ENCODE measurements at regions not wholly inside any gene's neighbourhood (a gene's known extent, or its start where the extent isn't known, plus 50 kb on each side); places are given as distances from the start of the nearest gene placed in this dataset.

DNA sequence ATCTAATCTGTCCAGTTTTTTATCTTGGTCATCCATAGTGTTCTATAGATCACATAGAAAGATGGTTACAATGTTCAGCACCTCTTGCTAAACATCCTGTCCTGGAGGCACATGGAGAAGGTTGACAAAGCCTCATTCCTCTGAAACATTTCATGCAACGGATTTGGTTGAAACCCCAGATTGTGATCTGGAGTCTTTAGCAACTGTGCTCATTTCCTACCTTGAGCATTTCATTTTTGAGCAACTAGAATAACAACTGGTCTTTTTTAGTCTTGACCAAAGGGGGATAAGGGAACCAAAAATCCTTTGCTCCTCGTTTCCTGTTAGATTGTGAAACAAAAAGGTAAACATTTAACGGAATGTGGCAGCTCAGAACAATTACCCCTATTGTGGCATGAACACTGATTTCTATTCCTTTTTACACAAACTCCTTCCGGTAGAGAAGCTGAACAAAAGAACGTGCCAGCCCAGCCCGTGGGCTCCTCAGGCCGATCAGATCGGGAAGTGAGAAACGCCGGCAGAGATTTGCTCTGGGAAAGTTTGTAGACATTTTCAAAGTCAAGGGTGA, 94.7 kb upstream of the ERRFI1 start:
- TF ChIP-seq, protein P1, sequence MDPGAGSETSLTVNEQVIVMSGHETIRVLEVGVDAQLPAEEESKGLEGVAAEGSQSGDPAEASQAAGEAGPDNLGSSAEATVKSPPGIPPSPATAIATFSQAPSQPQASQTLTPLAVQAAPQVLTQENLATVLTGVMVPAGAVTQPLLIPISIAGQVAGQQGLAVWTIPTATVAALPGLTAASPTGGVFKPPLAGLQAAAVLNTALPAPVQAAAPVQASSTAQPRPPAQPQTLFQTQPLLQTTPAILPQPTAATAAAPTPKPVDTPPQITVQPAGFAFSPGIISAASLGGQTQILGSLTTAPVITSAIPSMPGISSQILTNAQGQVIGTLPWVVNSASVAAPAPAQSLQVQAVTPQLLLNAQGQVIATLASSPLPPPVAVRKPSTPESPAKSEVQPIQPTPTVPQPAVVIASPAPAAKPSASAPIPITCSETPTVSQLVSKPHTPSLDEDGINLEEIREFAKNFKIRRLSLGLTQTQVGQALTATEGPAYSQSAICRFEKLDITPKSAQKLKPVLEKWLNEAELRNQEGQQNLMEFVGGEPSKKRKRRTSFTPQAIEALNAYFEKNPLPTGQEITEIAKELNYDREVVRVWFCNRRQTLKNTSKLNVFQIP (CRISPR knock-in tag; IDR thresholded peaks at IDR 0.05; ENCODE audit: borderline replicate concordance, low read depth) = no peak
- TF ChIP-seq, protein P2, sequence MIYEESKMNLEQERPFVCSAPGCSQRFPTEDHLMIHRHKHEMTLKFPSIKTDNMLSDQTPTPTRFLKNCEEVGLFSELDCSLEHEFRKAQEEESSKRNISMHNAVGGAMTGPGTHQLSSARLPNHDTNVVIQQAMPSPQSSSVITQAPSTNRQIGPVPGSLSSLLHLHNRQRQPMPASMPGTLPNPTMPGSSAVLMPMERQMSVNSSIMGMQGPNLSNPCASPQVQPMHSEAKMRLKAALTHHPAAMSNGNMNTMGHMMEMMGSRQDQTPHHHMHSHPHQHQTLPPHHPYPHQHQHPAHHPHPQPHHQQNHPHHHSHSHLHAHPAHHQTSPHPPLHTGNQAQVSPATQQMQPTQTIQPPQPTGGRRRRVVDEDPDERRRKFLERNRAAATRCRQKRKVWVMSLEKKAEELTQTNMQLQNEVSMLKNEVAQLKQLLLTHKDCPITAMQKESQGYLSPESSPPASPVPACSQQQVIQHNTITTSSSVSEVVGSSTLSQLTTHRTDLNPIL (CRISPR knock-in tag; IDR thresholded peaks at IDR 0.05; ENCODE audit: low read depth) = no peak
- TF ChIP-seq ZC3H10 (CRISPR knock-in tag; IDR thresholded peaks at IDR 0.05) (no peak), TCF4 (CRISPR knock-in tag; IDR thresholded peaks at IDR 0.05; ENCODE audit: borderline replicate concordance) (no peak), BACH2 (CRISPR knock-in tag; IDR thresholded peaks at IDR 0.05; ENCODE audit: borderline replicate concordance) (no peak), CSDC2 (CRISPR knock-in tag; IDR thresholded peaks at IDR 0.05) (no peak), ZNF70 (CRISPR knock-in tag; IDR thresholded peaks at IDR 0.05) (no peak)

Data from SK-N-SH treated with all-trans-retinoic acid at 6 μM for 48 hours (cell line).